Ascending aorta (tissue), 2 donors: ENCODE measurements at regions not wholly inside any gene's neighbourhood (a gene's known extent, or its start where the extent isn't known, plus 50 kb on each side); places are given as distances from the start of the nearest gene placed in this dataset.

Experiments used
- DNase-seq, 2 donors: peaks; one replicate each; pipeline ENCODE4 v3.0.0-alpha.2; 2019; ENCODE audit warnings: low spot score in 2 of 2
- H3K27ac ChIP-seq, 2 donors: fragments of 200-600 bp; sonication (generic); one replicate each; pipeline ENCODE4 v1.5.1; 2016 to 2017; ENCODE audit warnings: mild to moderate bottlenecking in 1 of 2
- H3K27me3 ChIP-seq: fragments of 200-600 bp; sonication (generic); one replicate; pipeline ENCODE4 v1.5.1; 2017
- H3K36me3 ChIP-seq, 2 donors: fragments of 200-600 bp; sonication (generic); one replicate each; pipeline ENCODE4 v1.5.1; 2016
- H3K4me1 ChIP-seq, 2 donors: fragments of 200-600 bp; sonication (generic); one replicate each; pipeline ENCODE4 v1.5.1; 2016 to 2017; ENCODE audit warnings: mild to moderate bottlenecking in 1 of 2
- H3K4me3 ChIP-seq, 2 donors: fragments of 200-600 bp; sonication (generic); one replicate each; pipeline ENCODE4 v1.5.1; 2016 to 2017; ENCODE audit warnings: mild to moderate bottlenecking in 1 of 2
- H3K9me3 ChIP-seq, 2 donors: fragments of 200-600 bp; sonication (generic); one replicate each; pipeline ENCODE4 v1.5.1; 2016
- CTCF ChIP-seq, 3 experiments: fragments of 200-600 bp in 2 of 3; fragments of 450-650 bp in 1 of 3; sonication (generic) in 2 of 3; IDR thresholded peaks; one replicate each; pipeline ENCODE4 v1.5.1; 2016 to 2019; ENCODE audit warnings: antibody characterized with exemption in 3 of 3, mild to moderate bottlenecking in 1 of 3, moderate library complexity in 1 of 3
- intact Hi-C: fragments of 100-400 bp; cut with DNase I; formaldehyde crosslinking; loops from one replicate; pipeline ENCODE4 v1.15.1; 2023

- Histone ChIP-seq H3K4me3 (no peak overlapping the region), H3K4me1 (no peaks in the 10 kb centered on the region), H3K36me3 (no peaks in the 10 kb centered on the region), H3K27ac (no peak overlapping the region), H3K27me3 (no peaks in the 10 kb centered on the region), H3K9me3 (no peaks in the 10 kb centered on the region)
- no peak for DNase-seq
- no peak for TF ChIP-seq CTCF (IDR thresholded peaks at IDR 0.05)
- intact Hi-C loops: no loop called here
These were observed 274.1 kb upstream of the MC4R start for GRCh38 chr18:60646725-60647124.

- Histone ChIP-seq H3K4me3 (no peak overlapping the region), H3K4me1 (no peaks in the 10 kb centered on the region), H3K27me3 (no peaks in the 10 kb centered on the region), H3K36me3 (no peaks in the 10 kb centered on the region), H3K9me3 (no peaks in the 10 kb centered on the region), H3K27ac (no peak overlapping the region)
- no peak for TF ChIP-seq CTCF (IDR thresholded peaks at IDR 0.05)
- intact Hi-C loops: no loop called here
- no peak for DNase-seq
These were observed 276.5 kb upstream of the MC4R start for GRCh38 chr18:60649107-60649506.

GRCh38 chr18:60649842-60650536 lies 277.4 kb upstream of the MC4R start:
- Histone ChIP-seq H3K36me3 (no peaks in the 10 kb centered on the region), H3K4me3 (no peak overlapping the region), H3K27me3 (no peaks in the 10 kb centered on the region), H3K9me3 (no peaks in the 10 kb centered on the region), H3K4me1 (no peaks in the 10 kb centered on the region), H3K27ac (no peak overlapping the region)
- DNase-seq: no peak
- TF ChIP-seq CTCF (IDR thresholded peaks at IDR 0.05): no peak
- intact Hi-C loops: no loop called here

- DNase-seq: no peak
- Histone ChIP-seq H3K4me1 (no peaks in the 10 kb centered on the region), H3K36me3 (no peaks in the 10 kb centered on the region), H3K27ac (no peak overlapping the region), H3K27me3 (no peaks in the 10 kb centered on the region), H3K4me3 (no peak overlapping the region), H3K9me3 (no peaks in the 10 kb centered on the region)
- intact Hi-C loops: no loop called here
- TF ChIP-seq CTCF (IDR thresholded peaks at IDR 0.05): no peak
These were observed 281.7 kb upstream of the MC4R start for GRCh38 chr18:60654298-60654697.

- H3K36me3 ChIP-seq: no peaks in the 10 kb centered on the region
- no peak for TF ChIP-seq CTCF (IDR thresholded peaks at IDR 0.05)
- intact Hi-C loops: no loop called here
- H3K27ac ChIP-seq: no peak overlapping the region
- no peaks in the 10 kb centered on the region for H3K27me3 ChIP-seq
- DNase-seq: no peak
- H3K9me3 ChIP-seq: no peaks in the 10 kb centered on the region
- no peak overlapping the region for H3K4me3 ChIP-seq
- no peaks in the 10 kb centered on the region for H3K4me1 ChIP-seq
These were observed 284.0 kb upstream of the MC4R start for GRCh38 chr18:60656553-60656952.

GRCh38 chr18:60662491-60662890 lies 289.9 kb upstream of the MC4R start:
- Histone ChIP-seq H3K9me3 (no peaks in the 10 kb centered on the region), H3K27ac (no peak overlapping the region), H3K27me3 (no peaks in the 10 kb centered on the region), H3K4me3 (no peak overlapping the region), H3K36me3 (no peaks in the 10 kb centered on the region), H3K4me1 (no peaks in the 10 kb centered on the region)
- intact Hi-C loops: no loop called here
- TF ChIP-seq CTCF (IDR thresholded peaks at IDR 0.05): no peak
- DNase-seq: no peak
